Colonic mucosa (tissue), 4 donors: ENCODE measurements at regions not wholly inside any gene's neighbourhood (a gene's known extent, or its start where the extent isn't known, plus 50 kb on each side); places are given as distances from the start of the nearest gene placed in this dataset.

Experiments used
- DNase-seq: peaks from one replicate; pipeline ENCODE4 v3.0.0-alpha.2; 2020
- H3K27ac ChIP-seq: fragments of 200-600 bp; one replicate; pipeline ENCODE4 v1.8.0; 2021
- H3K27me3 ChIP-seq: fragments of 200-600 bp; one replicate; pipeline ENCODE4 v1.8.0; 2021
- H3K36me3 ChIP-seq: fragments of 200-600 bp; one replicate; pipeline ENCODE4 v1.8.0; 2021
- H3K4me1 ChIP-seq: fragments of 200-600 bp; one replicate; pipeline ENCODE4 v1.8.0; 2021; ENCODE audit warnings: mild to moderate bottlenecking
- H3K4me3 ChIP-seq: fragments of 200-600 bp; one replicate; pipeline ENCODE4 v1.8.0; 2021
- H3K9ac ChIP-seq, 2 donors: one replicate each; pipeline ENCODE4 v1.7.0; 2013; ENCODE audit warnings: control low read depth in 2 of 2, low read depth in 2 of 2, low read length in 2 of 2
- H3K9me3 ChIP-seq: fragments of 200-600 bp; one replicate; pipeline ENCODE4 v1.8.0; 2021
- intact Hi-C: fragments of 100-400 bp; cut with DNase I; formaldehyde crosslinking; loops from one replicate; pipeline ENCODE4 v1.14.1; 2022
- TF ChIP-seq, protein P1 (sequence below): fragments of 200-600 bp; IDR thresholded peaks from one replicate; pipeline ENCODE4 v1.8.0; 2022; ENCODE audit warnings: antibody characterized with exemption, mild to moderate bottlenecking
- donor health status: healthy.
- donor health status: DM: no; HTN: no; CAD: no.
- donor health status: DM: no; HTN: no; CAD: no.

DNA sequence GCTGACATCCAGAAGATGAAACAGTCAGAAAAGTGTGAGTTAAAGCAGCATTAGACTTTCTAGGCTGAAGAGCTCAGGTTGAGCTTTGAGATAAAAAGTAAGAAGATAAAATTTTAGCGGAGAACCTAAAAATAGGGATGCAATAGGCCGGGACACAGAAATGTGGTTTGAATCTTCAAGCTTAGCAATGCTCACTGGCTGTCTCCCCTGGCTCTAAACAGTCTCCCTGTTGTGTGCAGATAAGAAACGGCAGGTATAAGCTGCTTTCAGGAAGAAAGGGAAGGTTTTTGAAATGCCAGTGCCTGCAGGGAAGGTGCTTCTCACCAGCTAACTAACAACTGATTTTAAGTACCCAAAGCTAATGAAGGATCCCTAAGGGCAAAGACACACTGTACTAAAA lies 718.7 kb upstream of the SGO1 start:
- Histone ChIP-seq H3K36me3 (no peaks in the 10 kb centered on the region), H3K27ac (no peak overlapping the region), H3K27me3 (no peaks in the 10 kb centered on the region), H3K4me1 (no peaks in the 10 kb centered on the region), H3K9me3 (no peaks in the 10 kb centered on the region), H3K4me3 (no peak overlapping the region), H3K9ac (no peak overlapping the region)
- intact Hi-C loops: no loop called here
- TF ChIP-seq, protein P1, sequence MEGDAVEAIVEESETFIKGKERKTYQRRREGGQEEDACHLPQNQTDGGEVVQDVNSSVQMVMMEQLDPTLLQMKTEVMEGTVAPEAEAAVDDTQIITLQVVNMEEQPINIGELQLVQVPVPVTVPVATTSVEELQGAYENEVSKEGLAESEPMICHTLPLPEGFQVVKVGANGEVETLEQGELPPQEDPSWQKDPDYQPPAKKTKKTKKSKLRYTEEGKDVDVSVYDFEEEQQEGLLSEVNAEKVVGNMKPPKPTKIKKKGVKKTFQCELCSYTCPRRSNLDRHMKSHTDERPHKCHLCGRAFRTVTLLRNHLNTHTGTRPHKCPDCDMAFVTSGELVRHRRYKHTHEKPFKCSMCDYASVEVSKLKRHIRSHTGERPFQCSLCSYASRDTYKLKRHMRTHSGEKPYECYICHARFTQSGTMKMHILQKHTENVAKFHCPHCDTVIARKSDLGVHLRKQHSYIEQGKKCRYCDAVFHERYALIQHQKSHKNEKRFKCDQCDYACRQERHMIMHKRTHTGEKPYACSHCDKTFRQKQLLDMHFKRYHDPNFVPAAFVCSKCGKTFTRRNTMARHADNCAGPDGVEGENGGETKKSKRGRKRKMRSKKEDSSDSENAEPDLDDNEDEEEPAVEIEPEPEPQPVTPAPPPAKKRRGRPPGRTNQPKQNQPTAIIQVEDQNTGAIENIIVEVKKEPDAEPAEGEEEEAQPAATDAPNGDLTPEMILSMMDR: no peak
- DNase-seq: no peak

DNA sequence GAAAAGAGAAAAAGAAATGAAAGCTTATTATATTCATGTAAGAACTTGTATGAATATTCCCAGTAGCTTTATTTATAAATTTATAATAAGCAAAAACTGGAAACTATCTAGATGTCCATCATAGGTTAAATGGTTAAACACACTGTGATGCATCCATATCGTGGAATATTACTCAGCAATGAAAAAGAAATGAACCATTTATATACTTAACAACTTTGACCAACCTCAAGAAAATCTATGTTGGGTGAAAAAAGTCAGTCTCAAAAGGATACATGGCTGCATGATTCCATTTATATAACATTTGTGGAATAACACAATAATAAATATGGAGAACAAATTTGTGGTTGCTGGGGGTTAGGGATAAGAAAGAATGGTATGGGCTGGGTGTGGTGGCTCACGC lies 713.0 kb upstream of the SGO1 start:
- Histone ChIP-seq H3K9ac (no peak overlapping the region), H3K27me3 (no peaks in the 10 kb centered on the region), H3K36me3 (no peaks in the 10 kb centered on the region), H3K9me3 (no peaks in the 10 kb centered on the region), H3K27ac (no peak overlapping the region), H3K4me1 (no peaks in the 10 kb centered on the region), H3K4me3 (no peak overlapping the region)
- intact Hi-C loops: no loop called here
- TF ChIP-seq, protein P1: no peak
- DNase-seq: no peak

DNA sequence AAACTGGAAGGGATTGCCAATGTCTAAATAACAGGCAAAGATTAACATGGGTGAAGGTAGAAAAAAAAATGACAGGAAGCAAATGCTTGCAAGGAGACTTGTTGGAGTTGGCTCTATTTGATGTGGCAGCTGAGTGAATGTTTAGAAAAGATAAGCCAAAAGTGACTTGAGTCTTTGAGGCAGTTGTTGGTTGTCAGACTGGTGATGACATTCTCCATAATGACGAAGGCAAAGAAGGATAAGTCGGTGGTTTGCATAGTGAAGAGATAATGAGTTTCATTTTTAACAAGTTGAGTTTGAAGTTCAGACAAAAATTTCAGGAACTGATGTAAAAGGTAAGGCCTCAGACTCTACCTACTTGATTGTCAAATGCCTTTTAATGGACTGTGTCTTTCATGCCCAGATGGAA lies 704.1 kb upstream of the SGO1 start:
- Histone ChIP-seq H3K27ac (no peak overlapping the region), H3K4me3 (no peak overlapping the region), H3K9ac (no peak overlapping the region), H3K27me3 (no peaks in the 10 kb centered on the region), H3K36me3 (no peaks in the 10 kb centered on the region), H3K9me3 (no peaks in the 10 kb centered on the region), H3K4me1 (no peaks in the 10 kb centered on the region)
- intact Hi-C loops: no loop called here
- TF ChIP-seq, protein P1: no peak
- no peak for DNase-seq

DNA sequence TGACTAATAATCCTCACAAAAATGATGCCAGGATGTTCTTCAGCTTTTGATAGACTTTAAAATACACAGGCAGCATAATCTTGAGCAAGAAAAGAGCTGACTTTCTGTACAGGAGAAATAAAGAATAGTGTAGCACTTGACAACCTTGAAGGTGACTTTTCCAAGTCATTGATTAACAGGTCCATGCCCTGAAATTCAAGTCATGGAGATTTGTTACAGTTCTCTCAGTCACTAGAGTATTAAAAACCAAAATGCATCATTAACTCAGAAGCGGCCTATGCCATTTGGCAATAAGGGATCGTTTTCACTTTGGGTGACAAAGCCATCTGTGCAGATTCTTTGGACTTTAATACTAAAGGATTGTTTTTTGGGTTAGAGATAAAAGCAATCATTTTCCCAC lies 692.7 kb upstream of the SGO1 start:
- H3K4me1 ChIP-seq: no peaks in the 10 kb centered on the region
- H3K27me3 ChIP-seq: no peaks in the 10 kb centered on the region
- no peak for DNase-seq
- no peak overlapping the region for H3K9ac ChIP-seq
- H3K4me3 ChIP-seq: no peak overlapping the region
- intact Hi-C loops: no loop called here
- TF ChIP-seq, protein P1: no peak
- no peaks in the 10 kb centered on the region for H3K9me3 ChIP-seq
- H3K27ac ChIP-seq: no peak overlapping the region
- no peaks in the 10 kb centered on the region for H3K36me3 ChIP-seq

DNA sequence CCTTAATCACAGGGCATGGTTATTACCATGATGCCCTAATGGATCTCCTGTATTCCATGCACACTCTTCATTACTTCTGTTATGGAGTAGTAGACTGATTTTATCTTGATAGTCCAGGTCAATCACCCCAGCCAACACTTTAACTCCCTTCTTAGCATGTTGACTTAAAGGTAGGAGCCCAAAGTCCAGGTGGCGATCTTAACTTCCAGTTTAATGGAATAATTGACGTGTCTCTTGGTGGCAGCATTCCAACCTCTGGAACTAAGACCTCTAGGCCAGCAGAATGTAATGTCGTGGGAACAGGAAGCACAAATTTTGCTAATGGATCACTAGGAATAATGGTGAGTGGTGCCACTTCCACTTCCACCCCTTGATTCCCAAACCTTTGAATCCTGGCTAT lies 687.2 kb upstream of the SGO1 start:
- intact Hi-C loops: no loop called here
- DNase-seq: no peak
- TF ChIP-seq, protein P1: no peak
- no peak overlapping the region for H3K9ac ChIP-seq
- no peaks in the 10 kb centered on the region for H3K36me3 ChIP-seq
- no peak overlapping the region for H3K27ac ChIP-seq
- H3K4me1 ChIP-seq: no peaks in the 10 kb centered on the region
- no peaks in the 10 kb centered on the region for H3K27me3 ChIP-seq
- no peaks in the 10 kb centered on the region for H3K9me3 ChIP-seq
- no peak overlapping the region for H3K4me3 ChIP-seq
